Mesodermal cell (in vitro differentiated cells): ENCODE measurements at regions not wholly inside any gene's neighbourhood (a gene's known extent, or its start where the extent isn't known, plus 50 kb on each side); places are given as distances from the start of the nearest gene placed in this dataset.

ENCODE experiments used
- H3K27ac ChIP-seq: 2 replicates; pipeline ENCODE4 v1.7.0; 2013; ENCODE audit warnings: mild to moderate bottlenecking, low read depth, low read length, moderate library complexity; ENCODE audit not compliant: severe bottlenecking
- H3K36me3 ChIP-seq: 2 replicates; pipeline ENCODE4 v1.7.1; 2013; ENCODE audit warnings: mild to moderate bottlenecking, low read length, moderate library complexity; ENCODE audit not compliant: control insufficient read depth, insufficient read depth
- H3K4me1 ChIP-seq: one replicate; pipeline ENCODE4 v1.7.1; 2013; ENCODE audit warnings: mild to moderate bottlenecking, low read length; ENCODE audit not compliant: insufficient read depth, control insufficient read depth, poor library complexity, severe bottlenecking
- H3K4me3 ChIP-seq: 2 replicates; pipeline ENCODE4 v1.7.0; 2013; ENCODE audit warnings: low read length, control low read depth, mild to moderate bottlenecking; ENCODE audit not compliant: insufficient read depth, poor library complexity, severe bottlenecking; ENCODE audit errors: extremely low read depth
- H3K9me3 ChIP-seq: 2 replicates; pipeline ENCODE4 v1.7.1; 2013; ENCODE audit warnings: mild to moderate bottlenecking, low read length, moderate library complexity; ENCODE audit not compliant: control insufficient read depth
- WGBS, 2 experiments: methylation state at CpG; one replicate each; pipeline ENCODE4 v1.1.5; 2013; ENCODE audit warnings: missing lambda C conversion rate in 2 of 2; ENCODE audit not compliant: insufficient coverage in 2 of 2; 5-methylcytosine and 5-hydroxymethylcytosine counted together

DNA sequence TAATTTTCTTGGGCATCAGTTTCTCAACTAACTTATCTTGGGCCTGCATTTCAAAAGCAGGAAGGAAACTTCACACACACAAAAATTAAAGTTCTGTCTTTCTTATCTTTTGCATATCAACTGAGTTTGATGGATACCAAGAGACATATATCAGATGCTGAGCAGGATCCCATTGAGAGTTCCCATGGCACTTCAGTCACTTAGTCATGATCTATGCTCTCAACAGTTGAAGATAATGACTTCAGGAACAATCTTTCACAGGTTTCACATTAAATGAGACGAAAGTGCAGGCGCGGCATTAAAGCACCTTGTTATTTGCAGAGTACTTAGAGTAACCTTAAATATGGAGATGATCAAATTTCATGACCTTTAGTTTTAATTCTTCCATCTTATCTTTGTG, 2139.8 kb upstream of the CELF4 start:
- Histone ChIP-seq H3K4me1 (peaks cover 3% of the 10 kb centered on the region), H3K36me3 (no peaks in the 10 kb centered on the region), H3K9me3 (no peaks in the 10 kb centered on the region), H3K4me3 (no peak overlapping the region), H3K27ac (no peak overlapping the region)
- WGBS, 2 experiments, result no CpG with 5 or more reads among the region's 3 CpGs

DNA sequence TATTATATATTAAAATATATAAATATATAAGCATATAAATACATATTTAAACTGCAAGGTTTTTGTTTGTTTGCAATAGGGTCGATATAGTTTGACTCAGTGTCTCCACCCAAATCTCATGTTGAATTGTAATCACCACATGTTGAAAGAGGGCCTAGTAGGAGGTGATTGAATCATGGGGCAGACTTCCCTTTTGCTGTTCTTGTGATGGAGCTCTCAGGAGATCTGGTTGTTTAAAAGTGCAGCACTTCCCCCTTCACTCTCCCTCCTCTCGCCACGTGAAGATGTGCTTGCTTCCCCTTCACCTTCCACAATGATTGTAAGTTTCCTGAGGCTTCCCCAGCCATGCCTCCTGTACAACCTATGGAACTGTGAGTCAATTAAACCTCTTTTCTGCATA, 2137.3 kb upstream of the CELF4 start:
- no peaks in the 10 kb centered on the region for H3K36me3 ChIP-seq
- 79 to 83% methylated on average over 1 to 2 of the region's 3 CpGs for WGBS, 2 experiments
- no peak overlapping the region for H3K27ac ChIP-seq
- no peaks in the 10 kb centered on the region for H3K9me3 ChIP-seq
- H3K4me1 ChIP-seq, result peaks cover 3% of the 10 kb centered on the region
- no peak overlapping the region for H3K4me3 ChIP-seq

DNA sequence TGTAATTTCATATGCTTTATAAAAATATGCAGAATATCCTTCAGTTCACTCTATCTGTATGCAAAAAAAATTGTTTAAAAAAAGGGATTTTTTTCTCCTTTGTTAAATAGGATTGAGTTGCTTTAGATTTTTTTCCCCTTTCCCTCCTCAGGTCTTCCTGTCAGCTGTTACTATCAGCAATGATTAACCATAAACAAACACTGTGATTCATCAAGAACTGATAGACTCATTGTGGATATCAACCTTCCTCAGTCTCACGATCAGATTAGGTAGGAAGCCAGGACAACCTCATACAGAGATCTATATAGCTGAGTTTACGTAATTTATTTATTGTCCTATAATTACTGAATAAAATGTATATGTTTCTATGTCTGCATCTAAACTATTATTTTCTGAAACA, 2136.2 kb upstream of the CELF4 start:
- no peaks in the 10 kb centered on the region for H3K36me3 ChIP-seq
- no peak overlapping the region for H3K4me3 ChIP-seq
- H3K4me1 ChIP-seq, result peaks cover 3% of the 10 kb centered on the region
- no CpG with 5 or more reads among the region's 2 CpGs for WGBS, 2 experiments
- no peak overlapping the region for H3K27ac ChIP-seq
- no peaks in the 10 kb centered on the region for H3K9me3 ChIP-seq

DNA sequence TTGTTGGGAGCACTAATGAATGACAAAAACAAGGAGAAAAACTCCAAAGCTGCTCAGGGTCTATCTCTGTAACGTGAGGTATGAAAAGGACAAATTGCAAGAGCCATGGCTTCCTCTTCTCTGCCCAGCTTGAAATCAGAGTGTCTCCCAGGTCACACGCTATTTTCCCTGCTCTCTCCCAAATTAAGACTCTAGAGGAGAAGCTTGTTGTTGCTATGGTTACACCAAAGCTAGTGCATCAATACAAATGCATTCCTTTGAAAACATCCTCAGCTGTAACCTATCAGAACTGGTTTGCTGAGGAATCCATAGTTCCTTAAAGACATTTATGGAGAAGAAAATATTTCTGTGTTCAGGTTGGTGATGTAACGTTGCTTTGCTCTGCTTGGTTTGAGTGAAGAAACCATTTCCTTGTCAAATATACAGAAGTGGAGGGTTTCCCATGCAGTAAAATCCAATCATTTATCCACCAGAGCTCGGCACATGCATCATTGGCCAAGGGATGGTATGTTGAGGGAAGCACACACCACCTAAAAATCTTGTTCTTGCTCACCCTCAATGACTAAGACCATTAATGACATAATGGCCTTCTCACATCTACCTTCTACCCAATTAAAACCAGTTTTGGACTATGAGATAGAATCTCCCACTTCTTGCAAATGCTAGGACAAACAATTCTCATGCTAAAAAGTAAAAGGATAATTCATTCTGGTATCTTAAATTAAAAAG, 2135.6 kb upstream of the CELF4 start:
- H3K36me3 ChIP-seq, result no peaks in the 10 kb centered on the region
- 60 to 86% methylated on average over 1 to 2 of the region's 4 CpGs for WGBS, 2 experiments
- H3K4me1 ChIP-seq, result peaks cover 3% of the 10 kb centered on the region
- peak overlapping the region; percentile 20 for H3K27ac ChIP-seq
- H3K4me3 ChIP-seq, result no peak overlapping the region
- H3K9me3 ChIP-seq, result no peaks in the 10 kb centered on the region

DNA sequence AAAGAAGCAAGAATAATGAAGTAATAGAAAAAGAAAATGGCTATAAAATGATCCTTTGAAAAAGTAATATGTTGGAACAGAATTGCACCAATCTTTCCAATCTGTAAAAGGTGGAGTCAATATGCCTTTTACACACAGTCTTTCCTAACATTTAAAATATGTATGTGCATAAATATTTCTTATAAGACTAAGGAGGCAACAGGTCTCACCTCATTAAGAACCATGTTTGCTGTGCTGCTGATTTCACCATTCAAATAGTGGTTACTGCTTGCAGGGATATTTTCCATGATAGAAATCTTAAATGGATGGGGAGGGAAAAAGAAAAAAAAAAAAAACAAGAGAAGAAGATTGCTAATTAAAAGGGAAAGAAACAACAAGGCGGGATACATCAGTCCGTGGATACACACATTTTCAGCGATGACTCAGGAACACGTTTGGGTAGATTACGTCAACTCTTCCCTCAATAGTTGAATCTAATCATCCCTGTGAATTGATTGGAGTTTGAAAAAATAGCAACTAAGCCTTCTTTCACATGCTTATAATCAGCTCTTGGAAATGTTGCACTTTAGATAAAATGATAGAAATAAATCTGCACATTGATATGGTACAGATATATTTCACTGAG, 2133.9 kb upstream of the CELF4 start:
- Histone ChIP-seq H3K4me1 (peaks cover 3% of the 10 kb centered on the region), H3K36me3 (no peaks in the 10 kb centered on the region), H3K27ac (no peak overlapping the region), H3K4me3 (no peak overlapping the region), H3K9me3 (no peaks in the 10 kb centered on the region)
- WGBS, 2 experiments, result 100% methylated on average over 2 of the region's 5 CpGs; no CpG with 5 or more reads in 1 of the 2 experiments

DNA sequence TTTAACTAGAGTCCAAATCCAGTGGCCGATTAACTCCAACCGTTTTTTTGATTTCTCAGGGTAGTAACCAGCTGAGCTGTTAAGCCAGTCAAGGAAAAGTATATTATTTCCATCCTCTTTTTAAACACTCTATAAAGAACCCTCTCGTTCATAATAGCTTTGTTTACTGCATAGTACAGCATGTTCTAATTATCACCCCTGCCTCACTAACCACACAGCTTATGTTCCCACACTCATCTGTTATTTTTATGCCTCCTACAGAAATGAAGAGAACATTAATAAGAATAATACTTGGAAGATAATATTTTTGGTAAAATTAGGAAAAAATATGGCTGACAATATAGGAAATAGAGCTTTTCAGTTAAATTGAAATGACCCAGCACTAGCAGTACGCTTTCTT, 2132.8 kb upstream of the CELF4 start:
- Histone ChIP-seq H3K4me3 (no peak overlapping the region), H3K27ac (no peak overlapping the region), H3K4me1 (peaks cover 3% of the 10 kb centered on the region), H3K36me3 (no peaks in the 10 kb centered on the region), H3K9me3 (no peaks in the 10 kb centered on the region)
- WGBS, 2 experiments, result 92 to 95% methylated on average over 1 to 2 of the region's 4 CpGs

DNA sequence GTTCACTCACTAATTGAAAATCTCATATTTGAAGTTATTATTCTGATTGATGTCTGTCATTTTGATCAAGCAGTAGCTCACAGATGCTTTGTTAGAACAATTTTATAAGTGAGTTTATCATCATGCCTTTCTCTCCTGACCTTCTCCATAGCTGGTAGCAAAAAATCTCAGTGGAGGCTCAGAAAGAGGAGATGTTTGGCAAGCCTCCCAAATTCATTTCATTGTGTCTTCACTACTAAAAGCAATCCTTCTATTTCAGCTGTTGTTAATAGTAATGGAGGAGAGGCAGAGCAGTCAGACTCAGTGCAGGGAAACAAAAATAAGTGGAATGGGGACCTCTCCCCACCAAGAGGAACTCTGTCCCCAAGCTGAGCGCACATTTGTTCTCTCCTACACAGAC, 2127.8 kb upstream of the CELF4 start:
- Histone ChIP-seq H3K27ac (no peak overlapping the region), H3K36me3 (no peaks in the 10 kb centered on the region), H3K4me1 (no peaks in the 10 kb centered on the region), H3K9me3 (no peaks in the 10 kb centered on the region), H3K4me3 (no peak overlapping the region)
- WGBS, 2 experiments, result no CpG with 5 or more reads among the region's 1 CpG

DNA sequence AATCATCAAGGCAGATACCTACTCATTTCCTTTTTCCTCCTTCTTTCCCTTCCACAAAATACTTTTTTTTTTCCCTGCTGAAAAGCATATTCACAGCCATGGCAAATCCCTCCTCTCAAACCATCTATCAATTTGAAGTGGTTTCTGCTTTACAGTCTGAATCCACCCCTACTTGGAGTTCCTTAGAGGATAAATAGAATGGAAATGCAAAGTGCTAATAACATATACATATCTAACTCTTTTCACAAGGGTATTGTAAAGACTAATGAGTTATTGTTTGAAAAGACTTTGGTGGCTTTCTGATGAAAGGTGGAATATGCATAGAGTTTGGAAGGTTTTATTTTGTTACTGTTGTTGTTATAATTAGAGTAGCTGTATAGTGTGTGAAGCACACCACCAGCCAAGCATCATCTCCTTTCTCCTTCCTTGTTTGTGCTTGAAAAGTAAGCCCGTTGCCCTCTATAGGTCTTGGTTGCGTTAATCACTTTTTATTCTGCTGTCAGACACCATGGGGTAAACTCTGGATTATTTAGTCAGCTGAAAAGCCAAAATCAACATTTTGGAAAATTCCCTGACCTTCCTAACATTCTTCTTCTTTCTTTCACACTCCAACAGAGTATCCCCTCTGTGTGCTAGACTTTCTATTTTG, 2126.9 kb upstream of the CELF4 start:
- 20 to 71% methylated on average over 1 to 2 of the region's 2 CpGs for WGBS, 2 experiments
- H3K36me3 ChIP-seq, result no peaks in the 10 kb centered on the region
- no peaks in the 10 kb centered on the region for H3K9me3 ChIP-seq
- no peak overlapping the region for H3K4me3 ChIP-seq
- H3K27ac ChIP-seq, result no peak overlapping the region
- H3K4me1 ChIP-seq, result no peaks in the 10 kb centered on the region

DNA sequence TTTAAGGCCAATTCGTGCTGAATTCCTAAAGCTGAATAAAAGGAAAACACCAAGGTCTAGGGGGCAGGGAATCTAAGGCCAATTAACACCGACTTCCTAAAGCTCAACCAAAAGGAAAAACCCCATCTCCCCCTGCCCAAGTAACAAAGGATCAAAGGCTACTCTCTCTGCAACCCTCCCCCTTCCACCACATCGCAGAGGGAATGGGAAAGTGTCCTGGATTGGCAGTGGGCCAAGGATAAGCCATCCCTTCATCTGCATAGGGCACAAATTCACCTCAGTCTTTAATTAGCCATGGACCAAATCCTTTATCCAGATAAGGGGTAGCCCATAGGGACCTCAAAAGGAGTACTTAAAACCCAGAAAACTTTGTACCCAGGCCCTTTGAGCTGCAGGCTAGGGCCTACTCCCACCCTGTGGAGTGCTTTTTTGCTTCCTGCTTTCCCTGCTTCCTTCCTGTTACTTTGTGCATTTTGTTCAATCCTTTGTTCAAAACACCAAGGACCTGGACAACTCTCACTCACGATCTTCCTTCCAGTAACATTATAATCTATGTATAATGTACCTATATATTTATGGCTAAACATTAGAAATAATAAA, 2119.8 kb upstream of the CELF4 start:
- Histone ChIP-seq H3K4me1 (no peaks in the 10 kb centered on the region), H3K9me3 (no peaks in the 10 kb centered on the region), H3K27ac (peak overlapping the region; percentile 3), H3K4me3 (no peak overlapping the region), H3K36me3 (no peaks in the 10 kb centered on the region)
- WGBS, 2 experiments, result 14% methylated on average over 1 of the region's 4 CpGs; no CpG with 5 or more reads in 1 of the 2 experiments

DNA sequence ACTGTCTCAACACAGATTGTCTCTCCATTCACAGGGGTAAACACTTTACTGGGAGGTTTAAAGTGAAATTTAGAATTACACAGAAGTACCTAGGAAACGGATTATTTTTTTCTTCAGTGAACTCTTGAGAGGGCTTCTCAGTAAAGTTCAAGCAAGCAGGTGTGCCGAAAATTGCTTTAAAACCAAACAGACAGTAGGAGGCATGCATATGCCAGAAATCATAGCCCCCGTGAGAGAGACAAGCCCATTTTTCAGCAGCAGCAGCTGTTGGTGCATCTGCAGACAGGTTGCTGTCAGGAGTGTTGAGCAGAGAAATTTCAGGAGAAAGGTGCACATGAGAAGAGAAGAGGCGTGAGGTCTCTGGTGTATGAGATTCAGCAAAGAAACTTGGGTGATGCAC, 2115.5 kb upstream of the CELF4 start:
- WGBS, 2 experiments, result 75 to 87% methylated on average over 4 of the region's 4 CpGs
- H3K4me1 ChIP-seq, result no peaks in the 10 kb centered on the region
- H3K4me3 ChIP-seq, result no peak overlapping the region
- no peak overlapping the region for H3K27ac ChIP-seq
- no peaks in the 10 kb centered on the region for H3K9me3 ChIP-seq
- no peaks in the 10 kb centered on the region for H3K36me3 ChIP-seq
